Parathyroid adenoma (tissue), 2 donors: ENCODE measurements at regions not wholly inside any gene's neighbourhood (a gene's known extent, or its start where the extent isn't known, plus 50 kb on each side); places are given as distances from the start of the nearest gene placed in this dataset.

Experiments
- H2AFZ ChIP-seq: fragments of 300-600 bp; sonication (generic); one replicate; pipeline ENCODE4 v1.7.0; 2017; ENCODE audit warnings: antibody characterized with exemption, mild to moderate bottlenecking
- H3K27ac ChIP-seq: fragments of 300-600 bp; sonication (generic); one replicate; pipeline ENCODE4 v1.7.0; 2017
- H3K27me3 ChIP-seq: fragments of 300-600 bp; sonication (generic); one replicate; pipeline ENCODE4 v1.7.0; 2017; ENCODE audit warnings: low read length; ENCODE audit not compliant: control insufficient read depth, insufficient read depth
- H3K36me3 ChIP-seq: fragments of 300-600 bp; sonication (generic); one replicate; pipeline ENCODE4 v1.7.0; 2017; ENCODE audit warnings: low read length; ENCODE audit not compliant: control insufficient read depth, insufficient read depth
- H3K4me1 ChIP-seq: fragments of 300-600 bp; sonication (generic); one replicate; pipeline ENCODE4 v1.7.0; 2017; ENCODE audit warnings: control low read depth
- H3K4me2 ChIP-seq: fragments of 300-600 bp; sonication (generic); one replicate; pipeline ENCODE4 v1.7.0; 2017; ENCODE audit warnings: low read length
- H3K4me3 ChIP-seq: fragments of 300-600 bp; sonication (generic); one replicate; pipeline ENCODE4 v1.7.0; 2017; ENCODE audit warnings: low read depth, low read length
- H3K79me2 ChIP-seq: fragments of 300-600 bp; sonication (generic); one replicate; pipeline ENCODE4 v1.7.0; 2017; ENCODE audit warnings: control low read depth
- H3K9ac ChIP-seq: fragments of 300-600 bp; sonication (generic); one replicate; pipeline ENCODE4 v1.7.0; 2017; ENCODE audit warnings: mild to moderate bottlenecking
- H3K9me3 ChIP-seq: fragments of 300-600 bp; sonication (generic); one replicate; pipeline ENCODE4 v1.7.0; 2017; ENCODE audit warnings: low read length; ENCODE audit not compliant: control insufficient read depth
- TF ChIP-seq, protein P1 (sequence below): fragments of 300-600 bp; sonication (generic); IDR thresholded peaks from one replicate; pipeline ENCODE4 v1.7.0; 2017; ENCODE audit warnings: antibody characterized with exemption, mild to moderate bottlenecking
- donor health status: primary hyperparathyroidism.

DNA sequence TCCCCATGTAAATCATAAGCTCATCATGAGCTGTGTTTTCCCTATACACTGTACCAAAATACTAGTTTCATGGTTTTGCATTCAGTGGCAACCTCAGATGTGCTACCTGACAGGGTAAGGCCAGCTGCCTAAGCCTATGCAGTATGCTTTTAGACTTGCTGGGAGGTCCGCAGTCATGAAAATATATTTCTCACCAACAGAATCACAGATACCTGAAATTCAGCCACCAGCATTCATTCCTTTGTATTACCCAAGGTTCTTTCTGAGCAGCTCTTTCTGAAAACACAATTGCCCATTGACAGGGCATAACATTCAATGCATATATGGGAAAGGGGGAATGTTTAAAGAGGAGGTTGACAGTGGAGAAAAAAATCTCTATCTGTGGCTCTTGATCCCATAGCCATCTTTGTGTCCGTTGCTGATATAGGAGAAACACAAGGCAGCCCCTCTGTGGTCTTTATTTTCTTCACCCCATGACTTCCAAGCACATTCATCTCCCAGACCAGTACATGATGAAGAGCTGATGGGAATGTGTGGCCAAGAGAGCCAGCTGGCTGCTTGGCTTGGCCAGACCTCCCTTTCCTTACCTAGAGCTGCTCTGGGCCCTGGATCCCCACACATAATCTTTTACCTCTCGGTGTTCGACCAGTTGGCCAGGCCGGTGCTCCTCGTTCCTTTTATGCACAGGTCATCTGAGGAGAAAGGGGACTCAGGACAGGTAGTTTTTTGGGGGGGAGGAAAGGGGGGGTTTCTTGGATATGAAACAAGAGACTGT is 162.9 kb downstream of the KCNA5 start:
- Histone ChIP-seq H3K27me3 (peaks cover 4% of the 10 kb centered on the region), H3K79me2 (no peaks in the 10 kb centered on the region), H3K9me3 (no peaks in the 10 kb centered on the region), H3K4me2 (no peak overlapping the region), H3K27ac (no peak overlapping the region), H3K4me3 (no peak overlapping the region), H2AFZ (no peak overlapping the region), H3K4me1 (no peaks in the 10 kb centered on the region), H3K36me3 (no peaks in the 10 kb centered on the region), H3K9ac (no peak overlapping the region)
- TF ChIP-seq, protein P1, sequence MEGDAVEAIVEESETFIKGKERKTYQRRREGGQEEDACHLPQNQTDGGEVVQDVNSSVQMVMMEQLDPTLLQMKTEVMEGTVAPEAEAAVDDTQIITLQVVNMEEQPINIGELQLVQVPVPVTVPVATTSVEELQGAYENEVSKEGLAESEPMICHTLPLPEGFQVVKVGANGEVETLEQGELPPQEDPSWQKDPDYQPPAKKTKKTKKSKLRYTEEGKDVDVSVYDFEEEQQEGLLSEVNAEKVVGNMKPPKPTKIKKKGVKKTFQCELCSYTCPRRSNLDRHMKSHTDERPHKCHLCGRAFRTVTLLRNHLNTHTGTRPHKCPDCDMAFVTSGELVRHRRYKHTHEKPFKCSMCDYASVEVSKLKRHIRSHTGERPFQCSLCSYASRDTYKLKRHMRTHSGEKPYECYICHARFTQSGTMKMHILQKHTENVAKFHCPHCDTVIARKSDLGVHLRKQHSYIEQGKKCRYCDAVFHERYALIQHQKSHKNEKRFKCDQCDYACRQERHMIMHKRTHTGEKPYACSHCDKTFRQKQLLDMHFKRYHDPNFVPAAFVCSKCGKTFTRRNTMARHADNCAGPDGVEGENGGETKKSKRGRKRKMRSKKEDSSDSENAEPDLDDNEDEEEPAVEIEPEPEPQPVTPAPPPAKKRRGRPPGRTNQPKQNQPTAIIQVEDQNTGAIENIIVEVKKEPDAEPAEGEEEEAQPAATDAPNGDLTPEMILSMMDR: no peak

DNA sequence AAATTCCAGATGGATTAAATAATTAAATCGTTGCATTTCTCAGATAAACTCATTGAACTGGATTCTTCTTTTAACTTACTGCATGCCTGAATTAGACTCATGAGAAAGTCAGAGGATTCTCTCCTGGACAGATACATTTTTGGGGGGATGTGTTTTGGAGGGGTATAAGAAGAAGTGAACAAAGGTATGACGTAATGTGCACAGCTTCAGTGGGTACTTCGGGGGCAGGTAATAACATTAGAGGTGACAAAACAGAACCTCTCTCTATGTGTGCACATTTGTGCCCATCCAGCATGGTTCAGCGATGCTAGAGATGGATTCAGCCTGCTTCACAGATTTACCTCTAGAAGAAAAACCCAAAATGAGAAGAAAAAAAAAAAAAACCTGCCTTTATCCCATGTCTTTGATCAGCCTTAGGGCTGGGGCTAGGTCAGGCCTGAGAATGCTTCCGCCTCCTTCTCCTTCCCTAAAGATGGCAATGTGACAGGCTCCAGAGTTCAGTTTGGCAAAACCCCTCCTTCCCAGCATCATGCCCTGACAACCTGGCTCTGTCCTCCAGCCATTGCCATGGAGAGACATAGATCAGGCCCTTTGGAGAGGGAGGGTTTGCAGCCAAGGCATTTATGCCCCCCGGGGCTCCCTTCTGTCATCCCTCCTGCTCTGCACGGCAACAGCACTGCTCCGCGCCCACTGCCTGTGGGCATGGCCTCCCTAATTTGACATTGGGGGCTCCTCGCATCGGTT is 166.7 kb downstream of the KCNA5 start:
- Histone ChIP-seq H3K9ac (no peak overlapping the region), H3K9me3 (no peaks in the 10 kb centered on the region), H2AFZ (no peak overlapping the region), H3K27me3 (peaks cover 4% of the 10 kb centered on the region), H3K4me1 (no peaks in the 10 kb centered on the region), H3K4me3 (no peak overlapping the region), H3K4me2 (no peak overlapping the region), H3K27ac (no peak overlapping the region), H3K79me2 (no peaks in the 10 kb centered on the region), H3K36me3 (no peaks in the 10 kb centered on the region)
- TF ChIP-seq, protein P1: no peak

DNA sequence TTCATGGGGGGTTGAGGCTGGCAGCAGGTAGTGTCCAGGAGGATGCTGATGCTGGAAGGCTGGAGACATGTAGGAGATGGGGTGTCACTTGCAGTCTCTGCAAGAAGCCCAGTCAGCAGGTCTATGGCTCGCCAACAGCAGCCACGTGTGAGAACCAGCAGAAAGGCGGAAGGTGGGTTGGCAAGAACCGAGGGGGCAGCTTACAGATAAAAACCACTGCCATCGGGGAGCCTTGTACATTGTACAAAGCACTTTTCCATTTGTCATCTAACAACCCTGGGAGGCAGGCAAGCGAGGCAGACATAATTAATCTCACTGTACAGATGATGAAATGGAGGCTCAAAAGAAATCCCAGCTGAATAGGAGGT is 167.2 kb downstream of the KCNA5 start:
- no peak overlapping the region for H3K27ac ChIP-seq
- no peak overlapping the region for H2AFZ ChIP-seq
- H3K9me3 ChIP-seq: no peaks in the 10 kb centered on the region
- H3K27me3 ChIP-seq: peaks cover 4% of the 10 kb centered on the region
- H3K36me3 ChIP-seq: no peaks in the 10 kb centered on the region
- no peak overlapping the region for H3K4me2 ChIP-seq
- H3K79me2 ChIP-seq: no peaks in the 10 kb centered on the region
- no peak overlapping the region for H3K9ac ChIP-seq
- H3K4me1 ChIP-seq: no peaks in the 10 kb centered on the region
- no peak overlapping the region for H3K4me3 ChIP-seq
- TF ChIP-seq, protein P1: no peak

DNA sequence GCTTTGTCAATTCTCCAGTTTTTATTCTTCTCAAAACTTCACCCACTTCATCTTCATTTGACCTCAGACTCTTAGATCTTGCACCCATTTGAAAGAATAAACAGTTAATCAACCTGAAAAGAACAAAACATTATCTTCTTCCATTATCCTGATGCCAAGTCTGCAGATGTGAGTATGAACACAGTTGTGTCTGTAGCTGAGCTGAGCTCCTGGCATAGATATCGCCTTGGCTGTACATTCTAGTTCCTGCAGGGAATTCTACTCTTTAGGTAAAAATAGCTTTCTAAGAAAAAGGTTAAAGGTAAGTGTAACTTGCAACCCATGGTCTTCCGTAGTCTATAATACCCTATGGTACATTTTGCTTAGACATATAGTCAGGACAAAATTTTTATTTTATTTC is 169.7 kb downstream of the KCNA5 start:
- TF ChIP-seq, protein P1: no peak
- Histone ChIP-seq H3K79me2 (no peaks in the 10 kb centered on the region), H3K4me3 (no peak overlapping the region), H3K9me3 (no peaks in the 10 kb centered on the region), H3K9ac (no peak overlapping the region), H3K36me3 (no peaks in the 10 kb centered on the region), H3K4me2 (no peak overlapping the region), H3K27me3 (peaks cover 4% of the 10 kb centered on the region), H3K27ac (no peak overlapping the region), H3K4me1 (no peaks in the 10 kb centered on the region), H2AFZ (no peak overlapping the region)
